CD4-positive, CD25-positive, alpha-beta regulatory T cell (primary cell): ENCODE measurements at regions not wholly inside any gene's neighbourhood (a gene's known extent, or its start where the extent isn't known, plus 50 kb on each side); places are given as distances from the start of the nearest gene placed in this dataset.

Experiments used
- ATAC-seq, 2 donors: fragments of 150-1000 bp; cut with Tn5 transposase; one replicate each; pipeline ENCODE4 v1.10.0; 2021; ENCODE audit warnings: low read depth in 2 of 2, moderate number of reproducible peaks in 2 of 2, moderate library complexity in 1 of 2
- DNase-seq, 3 donors: peaks; one replicate each; pipeline versions ENCODE4 v3.0.0 to v3.0.0-alpha.2; 2012 to 2022; ENCODE audit warnings: mixed read lengths in 1 of 3
- H3K27ac ChIP-seq: one replicate; pipeline ENCODE4 v1.7.0; 2013; ENCODE audit warnings: mild to moderate bottlenecking, low read length; ENCODE audit not compliant: insufficient read depth, poor library complexity, severe bottlenecking
- H3K27me3 ChIP-seq: one replicate; pipeline ENCODE4 v1.7.0; 2013; ENCODE audit warnings: low read length; ENCODE audit not compliant: control insufficient read depth, insufficient read depth
- H3K36me3 ChIP-seq: one replicate; pipeline ENCODE4 v1.7.0; 2013; ENCODE audit warnings: mild to moderate bottlenecking, low read length, moderate library complexity; ENCODE audit not compliant: control insufficient read depth, insufficient read depth
- H3K4me1 ChIP-seq: 2 replicates; pipeline ENCODE4 v1.7.0; 2013; ENCODE audit warnings: mild to moderate bottlenecking, low read length; ENCODE audit not compliant: insufficient read depth, control insufficient read depth, poor library complexity, severe bottlenecking
- H3K4me3 ChIP-seq: one replicate; pipeline ENCODE4 v1.7.0; 2013; ENCODE audit warnings: low read depth, mild to moderate bottlenecking, low read length, moderate library complexity
- H3K9me3 ChIP-seq, 2 experiments: 1 replicate in 1 of 2; 2 replicates in 1 of 2; pipeline ENCODE4 v1.7.0; 2013; ENCODE audit warnings: low read length in 2 of 2, mild to moderate bottlenecking in 1 of 2, moderate library complexity in 1 of 2; ENCODE audit not compliant: control insufficient read depth in 2 of 2
- H3K27ac Mint-ChIP-seq, 3 donors: one replicate each; pipeline ENCODE4 v1.8.0; 2020 to 2022; ENCODE audit warnings: mild to moderate bottlenecking in 3 of 3, mixed read lengths in 3 of 3, moderate library complexity in 2 of 3
- H3K27me3 Mint-ChIP-seq: one replicate; pipeline ENCODE4 v1.8.0; 2022; ENCODE audit warnings: mild to moderate bottlenecking, mixed read lengths
- H3K36me3 Mint-ChIP-seq: one replicate; pipeline ENCODE4 v1.8.0; 2020; ENCODE audit warnings: mixed read lengths
- H3K4me1 Mint-ChIP-seq, 4 donors: one replicate each; pipeline ENCODE4 v1.8.0; 2020 to 2022; ENCODE audit warnings: mixed read lengths in 4 of 4, mild to moderate bottlenecking in 1 of 4
- H3K4me3 Mint-ChIP-seq, 4 donors: one replicate each; pipeline ENCODE4 v1.8.0; 2020 to 2022; ENCODE audit warnings: mild to moderate bottlenecking in 4 of 4, mixed read lengths in 4 of 4, moderate library complexity in 3 of 4
- H3K9me3 Mint-ChIP-seq, 7 donors: one replicate each; pipeline ENCODE4 v1.8.0; 2020 to 2022; ENCODE audit warnings: mixed read lengths in 7 of 7, mild to moderate bottlenecking in 3 of 7, moderate library complexity in 2 of 7

DNA sequence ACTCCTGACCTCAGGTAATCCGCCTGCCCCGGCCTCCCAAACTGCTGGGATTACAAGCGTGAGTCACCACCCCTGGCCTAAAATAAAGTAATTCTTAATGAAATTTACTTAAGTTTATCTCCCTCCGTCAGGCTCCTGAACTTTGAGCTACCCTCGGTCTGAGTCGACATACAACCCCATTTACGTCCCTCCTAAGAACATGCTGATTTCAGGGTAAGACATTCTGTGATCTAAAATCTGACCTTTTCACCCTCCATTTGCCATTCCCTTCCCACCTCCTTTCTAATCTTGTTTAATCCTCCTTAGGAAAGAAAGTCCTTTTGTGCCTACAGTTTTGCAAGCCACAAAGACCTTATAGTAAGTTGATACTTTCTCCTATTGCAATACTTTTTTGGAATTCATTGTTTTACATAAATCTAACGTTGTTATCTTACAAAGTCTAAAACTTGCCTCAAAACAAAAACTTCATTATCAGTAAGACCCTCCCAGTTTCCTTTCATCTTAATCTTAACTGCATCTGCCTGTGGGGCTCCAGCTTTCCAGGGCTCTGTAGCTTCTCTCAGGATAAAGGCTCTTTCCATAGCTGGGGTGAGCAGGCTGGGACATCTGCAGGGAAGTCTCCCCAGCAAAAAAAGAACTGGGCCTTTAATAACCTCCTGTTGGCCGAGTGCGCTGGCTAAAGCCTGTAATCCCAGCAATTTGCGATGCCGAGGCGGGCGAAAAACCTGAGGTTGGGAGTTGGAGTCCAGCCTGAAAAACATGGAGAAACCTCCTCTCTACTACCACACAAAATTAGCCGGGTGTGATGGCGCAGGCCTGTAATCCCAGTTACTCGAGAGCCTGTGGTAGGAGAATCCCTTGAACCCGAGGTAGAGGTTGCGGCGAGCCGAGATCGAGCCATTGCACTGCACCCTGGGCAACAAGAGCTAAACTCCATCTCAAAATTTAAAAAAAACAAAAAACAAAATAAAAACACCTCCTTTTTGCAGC, 143.1 kb downstream of the ZNF737 start:
- H3K27me3 Mint-ChIP-seq = no peaks in the 10 kb centered on the region
- H3K4me3 ChIP-seq = peak overlapping the region; percentile 95
- H3K4me1 ChIP-seq = no peaks in the 10 kb centered on the region
- H3K36me3 Mint-ChIP-seq = peaks cover 12% of the 10 kb centered on the region
- peaks cover 0 to 37% (median 18%) of the 10 kb centered on the region in 4 donors for H3K4me1 Mint-ChIP-seq
- peak overlapping the region; percentile 80 to 99 (median 97) for H3K4me3 Mint-ChIP-seq
- H3K27ac ChIP-seq = peak overlapping the region; percentile 11
- ATAC-seq = no peak
- H3K36me3 ChIP-seq = no peaks in the 10 kb centered on the region
- DNase-seq = no peak
- H3K27ac Mint-ChIP-seq = peak overlapping the region; percentile 94 to 98 (median 95)
- H3K9me3 ChIP-seq = peaks cover 7 to 8% of the 10 kb centered on the region in 2 experiments
- peaks cover 0 to 10% (median 3%) of the 10 kb centered on the region in 7 donors for H3K9me3 Mint-ChIP-seq
- no peaks in the 10 kb centered on the region for H3K27me3 ChIP-seq

DNA sequence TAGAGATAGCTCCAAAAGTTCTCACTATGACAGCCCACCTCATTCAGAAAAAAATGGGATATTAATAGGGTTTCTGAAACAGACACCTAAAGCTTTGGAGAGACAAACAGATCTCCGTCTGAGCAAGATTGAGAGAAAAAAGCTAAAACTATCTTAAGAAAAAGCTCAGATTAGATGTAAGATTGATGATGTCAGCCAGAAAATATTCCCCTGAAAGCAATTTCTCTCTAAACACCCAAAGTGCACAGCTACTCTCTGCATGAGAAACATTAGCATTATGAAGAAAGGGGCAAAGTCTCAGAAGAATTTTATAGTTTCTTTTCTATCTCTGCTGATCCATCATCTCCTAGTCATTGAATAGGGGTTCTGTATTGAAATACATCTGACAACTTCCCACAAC, 148.9 kb downstream of the ZNF737 start:
- no peak overlapping the region for H3K4me3 Mint-ChIP-seq
- H3K27me3 Mint-ChIP-seq = no peaks in the 10 kb centered on the region
- H3K27ac Mint-ChIP-seq = no peak overlapping the region
- peaks cover 0 to 19% (median 7%) of the 10 kb centered on the region in 4 donors for H3K4me1 Mint-ChIP-seq
- H3K9me3 Mint-ChIP-seq = peaks cover 0 to 13% (median 4%) of the 10 kb centered on the region in 7 donors
- H3K36me3 ChIP-seq = peaks cover 9% of the 10 kb centered on the region
- no peaks in the 10 kb centered on the region for H3K4me1 ChIP-seq
- peaks cover 27 to 28% of the 10 kb centered on the region in 2 experiments for H3K9me3 ChIP-seq
- no peak for DNase-seq
- no peaks in the 10 kb centered on the region for H3K27me3 ChIP-seq
- no peak for ATAC-seq
- no peak overlapping the region for H3K4me3 ChIP-seq
- H3K36me3 Mint-ChIP-seq = peaks cover 29% of the 10 kb centered on the region
- H3K27ac ChIP-seq = no peak overlapping the region

DNA sequence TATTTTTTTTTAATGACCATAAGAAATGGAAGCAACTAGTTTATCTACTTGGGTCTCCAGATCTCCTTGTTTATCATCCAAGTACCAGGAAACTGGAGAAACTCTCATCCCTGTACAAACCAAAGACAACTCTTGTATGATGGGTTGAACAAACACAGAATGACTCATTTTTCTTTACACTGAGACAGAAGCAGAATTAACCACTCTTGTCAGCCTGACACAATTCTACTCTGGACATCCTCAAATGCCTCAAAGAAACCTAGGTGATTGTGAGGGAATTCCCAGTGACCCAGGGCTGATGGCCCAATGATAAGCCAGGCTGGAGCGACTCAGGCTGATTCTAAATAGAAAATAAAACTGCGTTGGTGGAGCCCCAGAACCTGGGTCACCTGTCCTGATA, 151.5 kb downstream of the ZNF737 start:
- no peak for ATAC-seq
- Mint-ChIP-seq H3K36me3 (peaks cover 34% of the 10 kb centered on the region), H3K4me3 (no peak overlapping the region), H3K9me3 (peaks cover 0 to 9% (median 3%) of the 10 kb centered on the region in 7 donors), H3K27ac (no peak overlapping the region), H3K27me3 (no peaks in the 10 kb centered on the region), H3K4me1 (peaks cover 0 to 7% (median 2%) of the 10 kb centered on the region in 4 donors)
- H3K4me3 ChIP-seq = no peak overlapping the region
- no peak for DNase-seq
- H3K27ac ChIP-seq = no peak overlapping the region
- no peaks in the 10 kb centered on the region for H3K4me1 ChIP-seq
- H3K9me3 ChIP-seq = peaks cover 34 to 37% of the 10 kb centered on the region in 2 experiments
- H3K36me3 ChIP-seq = peaks cover 10% of the 10 kb centered on the region
- H3K27me3 ChIP-seq = no peaks in the 10 kb centered on the region

DNA sequence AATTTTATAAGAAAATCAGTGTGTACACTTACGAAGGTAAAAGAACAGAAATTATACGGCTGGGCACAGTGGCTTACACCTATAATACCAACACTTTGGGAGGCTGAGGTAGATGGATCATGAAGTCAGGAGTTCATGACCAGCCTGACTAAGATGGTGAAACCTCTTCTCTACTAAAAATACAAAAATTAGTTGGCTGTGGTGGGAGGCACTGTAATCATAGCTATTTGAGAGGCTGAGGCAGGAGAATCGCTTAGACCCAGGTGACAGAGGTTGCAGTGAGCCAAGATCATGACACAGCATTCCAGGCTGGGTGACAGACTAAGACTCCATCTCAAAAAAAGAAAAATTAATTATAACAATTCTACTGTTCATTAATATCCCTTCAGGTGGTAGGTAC, 151.9 kb downstream of the ZNF737 start:
- Mint-ChIP-seq H3K36me3 (peaks cover 37% of the 10 kb centered on the region), H3K4me1 (peaks cover 0 to 7% (median 2%) of the 10 kb centered on the region in 4 donors), H3K4me3 (no peak overlapping the region), H3K27ac (no peak overlapping the region), H3K9me3 (peaks cover 0 to 9% (median 3%) of the 10 kb centered on the region in 7 donors), H3K27me3 (no peaks in the 10 kb centered on the region)
- Histone ChIP-seq H3K27me3 (no peaks in the 10 kb centered on the region), H3K4me3 (no peak overlapping the region), H3K27ac (no peak overlapping the region), H3K36me3 (peaks cover 14% of the 10 kb centered on the region), H3K4me1 (no peaks in the 10 kb centered on the region), H3K9me3 (peaks cover 33 to 38% of the 10 kb centered on the region in 2 experiments)
- no peak for ATAC-seq
- no peak for DNase-seq

DNA sequence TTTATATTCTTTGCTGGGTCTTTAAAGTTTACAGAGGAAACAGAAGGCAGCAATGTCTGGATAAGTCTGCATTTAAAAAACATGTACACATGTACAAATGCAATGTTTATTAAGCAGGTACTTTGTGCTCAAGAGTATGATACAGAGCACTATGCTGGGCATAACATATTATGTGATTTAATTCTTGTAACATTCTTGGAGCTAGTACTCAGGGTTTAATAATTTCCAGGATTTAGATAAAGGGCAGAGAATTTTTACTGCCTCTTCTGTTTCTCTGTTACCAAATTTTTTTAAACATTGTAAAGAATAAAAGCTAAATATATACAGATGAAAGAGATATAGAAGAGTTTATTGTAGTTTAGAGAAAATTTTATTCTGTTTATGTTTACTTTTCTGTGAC, 152.7 kb downstream of the ZNF737 start:
- Mint-ChIP-seq H3K36me3 (peaks cover 43% of the 10 kb centered on the region), H3K27ac (no peak overlapping the region), H3K4me1 (peaks cover 0 to 7% (median 2%) of the 10 kb centered on the region in 4 donors), H3K4me3 (no peak overlapping the region), H3K27me3 (no peaks in the 10 kb centered on the region), H3K9me3 (peaks cover 0 to 12% (median 5%) of the 10 kb centered on the region in 7 donors)
- Histone ChIP-seq H3K9me3 (peaks cover 30 to 38% of the 10 kb centered on the region in 2 experiments), H3K27ac (no peak overlapping the region), H3K4me1 (no peaks in the 10 kb centered on the region), H3K36me3 (peaks cover 21% of the 10 kb centered on the region), H3K27me3 (no peaks in the 10 kb centered on the region), H3K4me3 (no peak overlapping the region)
- no peak for ATAC-seq
- DNase-seq = no peak

DNA sequence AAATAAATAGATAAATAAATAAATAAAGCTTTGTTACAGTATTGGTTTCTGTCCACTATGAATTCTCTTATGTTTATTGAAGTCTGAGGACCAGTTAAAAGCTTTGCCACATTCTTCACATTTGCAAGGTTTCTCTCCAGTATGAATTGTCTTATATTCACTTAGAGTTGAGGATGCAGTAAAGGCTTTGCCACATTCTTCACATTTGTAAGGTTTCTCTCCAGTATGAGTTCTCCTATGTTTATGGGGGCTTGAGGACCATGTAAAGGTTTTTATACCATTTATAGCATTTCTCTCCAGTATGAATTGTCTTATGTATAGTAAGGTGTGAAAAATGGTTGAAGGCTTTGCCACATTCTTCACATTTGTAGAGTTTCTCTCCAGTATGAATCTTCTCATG, 168.3 kb downstream of the ZNF737 start:
- DNase-seq (no peak), ATAC-seq (no peak)
- Histone ChIP-seq H3K4me3 (no peak overlapping the region), H3K9me3 (peaks cover 70 to 78% of the 10 kb centered on the region in 2 experiments), H3K27me3 (no peaks in the 10 kb centered on the region), H3K4me1 (no peaks in the 10 kb centered on the region), H3K27ac (no peak overlapping the region), H3K36me3 (peaks cover 10% of the 10 kb centered on the region)
- Mint-ChIP-seq H3K9me3 (peaks cover 3 to 55% (median 16%) of the 10 kb centered on the region in 7 donors), H3K4me1 (no peaks in the 10 kb centered on the region), H3K36me3 (peaks cover 28% of the 10 kb centered on the region), H3K4me3 (no peak overlapping the region), H3K27ac (no peak overlapping the region), H3K27me3 (no peaks in the 10 kb centered on the region)

DNA sequence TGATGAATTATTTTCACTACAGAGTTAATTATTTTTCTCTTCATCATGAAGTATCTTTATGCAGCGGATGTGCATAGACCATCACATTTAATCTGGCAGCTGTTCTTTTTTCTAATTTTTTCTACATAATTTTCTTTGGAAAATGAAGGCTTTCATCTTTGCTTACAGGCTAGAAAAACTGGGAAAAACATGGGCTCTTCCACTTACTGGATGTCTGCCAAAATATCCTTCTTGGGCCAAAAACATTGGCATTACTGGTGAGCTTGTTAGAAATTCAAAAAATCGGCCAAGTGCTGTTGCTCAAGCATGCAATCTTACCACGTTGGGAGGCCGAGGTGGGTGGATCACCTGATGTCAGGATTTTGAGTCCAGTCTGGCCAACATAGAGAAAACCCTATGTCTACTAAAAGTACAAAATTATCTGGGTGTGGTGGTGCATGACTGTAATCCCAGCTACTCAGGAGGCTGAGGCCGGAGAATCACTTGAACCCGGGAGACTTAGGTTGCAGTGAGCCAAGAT, 176.8 kb downstream of the ZNF737 start:
- DNase-seq (no peak), ATAC-seq (no peak)
- Histone ChIP-seq H3K9me3 (peaks cover 47 to 71% of the 10 kb centered on the region in 2 experiments), H3K4me3 (no peak overlapping the region), H3K27me3 (no peaks in the 10 kb centered on the region), H3K4me1 (no peaks in the 10 kb centered on the region), H3K36me3 (no peaks in the 10 kb centered on the region), H3K27ac (no peak overlapping the region)
- H3K27ac Mint-ChIP-seq = no peak overlapping the region
- no peak overlapping the region for H3K4me3 Mint-ChIP-seq
- peaks cover 0 to 61% (median 14%) of the 10 kb centered on the region in 7 donors for H3K9me3 Mint-ChIP-seq
- no peaks in the 10 kb centered on the region for H3K4me1 Mint-ChIP-seq
- H3K36me3 Mint-ChIP-seq = no peaks in the 10 kb centered on the region
- H3K27me3 Mint-ChIP-seq = no peaks in the 10 kb centered on the region
